ENCODE measurements at regions not wholly inside any gene's neighbourhood (a gene's known extent, or its start where the extent isn't known, plus 50 kb on each side); places are given as distances from the start of the nearest gene placed in this dataset.

DNA sequence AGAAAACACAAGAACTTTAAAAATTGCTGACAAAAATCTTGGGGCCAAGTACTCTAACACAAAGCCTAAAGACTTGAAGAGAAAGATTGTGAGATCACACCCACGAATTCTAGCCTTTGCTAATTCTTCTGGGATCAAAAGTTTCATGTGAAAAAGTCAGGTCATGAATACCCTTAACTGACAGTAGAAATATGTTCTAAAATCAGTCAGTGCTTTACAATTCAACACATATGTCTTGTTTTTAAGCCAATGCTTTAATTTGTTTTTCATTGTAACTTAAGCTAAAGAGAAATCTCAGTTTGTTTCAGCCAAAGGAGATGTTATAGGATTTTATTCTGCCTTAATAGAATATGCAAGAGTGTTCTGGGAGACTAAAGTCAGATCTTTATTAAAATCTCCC is 78.2 kb upstream of the PLEKHG1 start:
- TF ChIP-seq, protein P1, sequence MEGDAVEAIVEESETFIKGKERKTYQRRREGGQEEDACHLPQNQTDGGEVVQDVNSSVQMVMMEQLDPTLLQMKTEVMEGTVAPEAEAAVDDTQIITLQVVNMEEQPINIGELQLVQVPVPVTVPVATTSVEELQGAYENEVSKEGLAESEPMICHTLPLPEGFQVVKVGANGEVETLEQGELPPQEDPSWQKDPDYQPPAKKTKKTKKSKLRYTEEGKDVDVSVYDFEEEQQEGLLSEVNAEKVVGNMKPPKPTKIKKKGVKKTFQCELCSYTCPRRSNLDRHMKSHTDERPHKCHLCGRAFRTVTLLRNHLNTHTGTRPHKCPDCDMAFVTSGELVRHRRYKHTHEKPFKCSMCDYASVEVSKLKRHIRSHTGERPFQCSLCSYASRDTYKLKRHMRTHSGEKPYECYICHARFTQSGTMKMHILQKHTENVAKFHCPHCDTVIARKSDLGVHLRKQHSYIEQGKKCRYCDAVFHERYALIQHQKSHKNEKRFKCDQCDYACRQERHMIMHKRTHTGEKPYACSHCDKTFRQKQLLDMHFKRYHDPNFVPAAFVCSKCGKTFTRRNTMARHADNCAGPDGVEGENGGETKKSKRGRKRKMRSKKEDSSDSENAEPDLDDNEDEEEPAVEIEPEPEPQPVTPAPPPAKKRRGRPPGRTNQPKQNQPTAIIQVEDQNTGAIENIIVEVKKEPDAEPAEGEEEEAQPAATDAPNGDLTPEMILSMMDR (conservative IDR thresholded peaks at IDR 0.05 in 1 of 2, IDR thresholded peaks at IDR 0.05 in 1 of 2; ENCODE audit: extremely low read depth in 1 of 2, insufficient read depth in 1 of 2, low read depth in 1 of 2, low read length in 2 of 2): no peak
- no peak for TF ChIP-seq EZH2 (IDR thresholded peaks at IDR 0.05; ENCODE audit: borderline replicate concordance, low read length)
